Kidney (tissue), 13 donors: ENCODE measurements at regions not wholly inside any gene's neighbourhood (a gene's known extent, or its start where the extent isn't known, plus 50 kb on each side); places are given as distances from the start of the nearest gene placed in this dataset.
A peak's percentile ranks its signal among the peaks of the same experiment; 100 is the strongest.

Source experiments
- DNase-seq, 5 donors: peaks; one replicate each; pipeline ENCODE4 v3.0.0-alpha.2; 2013 to 2020
- FAIRE-seq: peaks from 2 replicates; lab custom pipeline; 2012; peaks lifted over from hg19 to GRCh38; lab: Jason Lieb, UNC
- H3K27ac ChIP-seq, 2 donors: one replicate each; pipeline ENCODE4 v1.7.0; 2013; ENCODE audit warnings: low read depth in 2 of 2, low read length in 2 of 2, inconsistent platforms in 1 of 2
- H3K27me3 ChIP-seq: one replicate; pipeline ENCODE4 v1.7.1; 2013; ENCODE audit warnings: low read length, inconsistent platforms; ENCODE audit not compliant: control insufficient read depth, insufficient read depth
- H3K36me3 ChIP-seq, 3 donors: one replicate each; pipeline versions ENCODE4 v1.7.0 to v1.7.1; 2013; ENCODE audit warnings: low read length in 3 of 3, control low read depth in 1 of 3, inconsistent platforms in 1 of 3; ENCODE audit not compliant: insufficient read depth in 3 of 3, control insufficient read depth in 2 of 3
- H3K4me1 ChIP-seq, 3 donors: one replicate each; pipeline versions ENCODE4 v1.7.0 to v1.7.1; 2013; ENCODE audit warnings: low read length in 3 of 3, inconsistent platforms in 1 of 3, low read depth in 1 of 3; ENCODE audit not compliant: control insufficient read depth in 2 of 3, insufficient read depth in 2 of 3
- H3K4me3 ChIP-seq, 3 donors: one replicate each; pipeline versions ENCODE4 v1.7.0 to v1.8.1; 2013; ENCODE audit warnings: low read length in 3 of 3, control low read depth in 1 of 3, inconsistent platforms in 1 of 3
- H3K9ac ChIP-seq, 3 donors: one replicate each; pipeline versions ENCODE4 v1.7.0 to v1.7.1; 2013; ENCODE audit warnings: low read length in 3 of 3, control low read depth in 1 of 3, inconsistent platforms in 1 of 3
- H3K9me3 ChIP-seq, 3 donors: one replicate each; pipeline versions ENCODE4 v1.7.0 to v1.7.1; 2013; ENCODE audit warnings: low read length in 3 of 3, control low read depth in 1 of 3, inconsistent platforms in 1 of 3; ENCODE audit not compliant: control insufficient read depth in 2 of 3, insufficient read depth in 1 of 3
- CTCF ChIP-seq: IDR thresholded peaks from 3 replicates; pipeline ENCODE4 v1.5.1; 2012; ENCODE audit warnings: mild to moderate bottlenecking, moderate library complexity, borderline replicate concordance; ENCODE audit not compliant: insufficient read depth; ENCODE audit errors: extremely low read depth
- intact Hi-C: fragments of 100-400 bp; cut with DNase I; formaldehyde crosslinking; loops from one replicate; pipeline ENCODE4 v1.11.1; 2022
- donor health status: control.
- donor health status: control.
- donor health status: control.
- donor health status: control.
- donor health status: control.
- donor health status: DM: yes; HTN: yes; CAD: no.
- donor health status: Normal renal cell carcinoma (clear cell type).

- no peak overlapping the region for H3K27ac ChIP-seq
- TF ChIP-seq CTCF = no peak
- intact Hi-C loops = no loop called here
- H3K4me3 ChIP-seq = no peak overlapping the region
- no peak for DNase-seq
- H3K9me3 ChIP-seq = no peaks in the 10 kb centered on the region
- no peak overlapping the region for H3K9ac ChIP-seq
- H3K4me1 ChIP-seq = no peaks in the 10 kb centered on the region
- FAIRE-seq = no peak
- no peaks in the 10 kb centered on the region for H3K27me3 ChIP-seq
- no peaks in the 10 kb centered on the region for H3K36me3 ChIP-seq
Observed at GRCh38 chr16:52819808-52820207, 232.9 kb downstream of the CHD9NB start.

GRCh38 chr16:52819405-52819804 is 233.3 kb downstream of the CHD9NB start:
- DNase-seq (no peak), FAIRE-seq (no peak)
- no peaks in the 10 kb centered on the region for H3K27me3 ChIP-seq
- intact Hi-C loops = no loop called here
- H3K36me3 ChIP-seq = no peaks in the 10 kb centered on the region
- no peak overlapping the region for H3K4me3 ChIP-seq
- H3K27ac ChIP-seq = no peak overlapping the region
- H3K9me3 ChIP-seq = no peaks in the 10 kb centered on the region
- H3K4me1 ChIP-seq = no peaks in the 10 kb centered on the region
- TF ChIP-seq CTCF = no peak
- no peak overlapping the region for H3K9ac ChIP-seq

- no peak overlapping the region for H3K4me3 ChIP-seq
- no peaks in the 10 kb centered on the region for H3K36me3 ChIP-seq
- DNase-seq (no peak), FAIRE-seq (no peak)
- H3K27ac ChIP-seq = no peak overlapping the region
- intact Hi-C loops = no loop called here
- no peaks in the 10 kb centered on the region for H3K4me1 ChIP-seq
- H3K27me3 ChIP-seq = no peaks in the 10 kb centered on the region
- no peak overlapping the region for H3K9ac ChIP-seq
- no peak for TF ChIP-seq CTCF
- H3K9me3 ChIP-seq = no peaks in the 10 kb centered on the region
Observed at GRCh38 chr16:52817696-52818095, 235.0 kb downstream of the CHD9NB start.

GRCh38 chr16:52816993-52817392 is 235.7 kb downstream of the CHD9NB start:
- Histone ChIP-seq H3K27ac (no peak overlapping the region), H3K9me3 (no peaks in the 10 kb centered on the region), H3K9ac (no peak overlapping the region), H3K36me3 (no peaks in the 10 kb centered on the region), H3K4me1 (no peaks in the 10 kb centered on the region), H3K27me3 (no peaks in the 10 kb centered on the region), H3K4me3 (no peak overlapping the region)
- intact Hi-C loops = no loop called here
- TF ChIP-seq CTCF = no peak
- FAIRE-seq (no peak), DNase-seq (peak in 2 of 5 donors; percentile 1 to 11)
